Ecto neural progenitor cell (in vitro differentiated cells): ENCODE measurements at regions not wholly inside any gene's neighbourhood (a gene's known extent, or its start where the extent isn't known, plus 50 kb on each side); places are given as distances from the start of the nearest gene placed in this dataset.

Experiments used
- DNase-seq: peaks from one replicate; pipeline ENCODE4 v3.0.0-alpha.2; 2018; ENCODE audit warnings: low spot score

DNA sequence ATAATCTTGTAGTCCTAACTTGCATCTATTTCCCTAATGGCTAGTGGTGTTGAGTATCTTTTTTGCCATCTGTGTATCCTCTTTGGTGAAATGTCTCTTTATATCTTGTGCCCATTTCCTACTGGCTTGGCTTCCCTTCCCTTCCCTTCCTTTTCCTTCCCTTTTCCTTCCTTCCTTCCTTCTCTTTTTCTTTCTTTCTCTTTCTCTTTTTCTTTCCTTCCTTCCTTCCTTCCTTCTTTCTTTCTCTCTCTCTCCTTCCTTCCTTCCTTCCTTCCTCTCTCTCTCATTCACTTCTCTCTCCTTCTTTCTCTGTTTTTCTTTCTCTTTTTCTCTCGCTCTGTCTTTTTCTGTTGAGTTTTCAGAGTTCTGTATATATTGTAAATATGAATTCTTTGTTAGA is 61.5 kb upstream of the SLC4A4 start:
- no peak for DNase-seq

DNA sequence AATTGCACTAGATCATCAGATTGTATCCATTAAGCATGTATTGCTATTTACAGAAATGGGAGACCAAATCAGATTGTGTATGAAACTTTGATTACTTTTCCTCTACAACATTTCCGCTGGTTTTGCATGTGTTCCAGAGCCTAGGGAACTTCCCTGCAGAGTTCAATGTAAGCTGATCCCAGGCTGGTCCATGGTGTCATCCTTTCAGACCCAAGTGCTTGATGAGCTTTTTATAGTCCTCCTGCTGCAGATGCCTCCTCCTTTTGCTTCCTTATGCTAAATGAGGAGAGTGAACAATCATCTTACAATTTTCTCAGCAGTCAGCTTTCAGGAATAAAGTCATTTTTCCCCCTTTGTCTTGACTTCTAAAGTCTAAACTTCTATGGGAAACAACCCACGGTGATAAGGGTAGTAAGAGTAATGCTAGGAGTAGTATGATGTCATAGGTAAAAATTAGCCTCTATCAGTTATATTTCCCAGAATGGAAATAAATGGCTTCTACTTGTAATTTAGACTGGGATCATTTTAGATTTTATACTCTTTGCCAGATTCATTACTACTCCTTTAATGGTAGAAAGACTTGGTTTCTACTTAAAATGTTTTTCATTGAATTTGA is 55.1 kb upstream of the SLC4A4 start:
- DNase-seq: no peak

DNA sequence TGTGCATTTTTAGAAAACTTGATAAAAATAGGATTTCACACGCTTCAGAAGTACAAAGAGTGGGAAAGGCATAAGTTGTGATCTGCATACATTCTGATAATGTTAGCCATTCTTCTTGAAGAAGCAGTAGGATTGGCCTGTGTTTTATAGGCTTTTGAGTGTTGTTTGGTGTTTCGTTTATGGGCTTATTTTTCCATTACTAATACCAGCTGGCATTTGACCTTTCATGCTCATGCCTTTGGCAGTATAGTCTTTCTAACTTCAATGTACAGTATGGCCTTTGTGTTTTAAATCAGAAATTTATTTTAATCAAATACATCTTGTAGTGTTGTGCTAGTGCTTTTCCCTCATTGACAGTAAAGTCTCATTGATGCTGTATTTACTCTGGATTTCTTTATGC is 51.5 kb upstream of the SLC4A4 start:
- DNase-seq: no peak

DNA sequence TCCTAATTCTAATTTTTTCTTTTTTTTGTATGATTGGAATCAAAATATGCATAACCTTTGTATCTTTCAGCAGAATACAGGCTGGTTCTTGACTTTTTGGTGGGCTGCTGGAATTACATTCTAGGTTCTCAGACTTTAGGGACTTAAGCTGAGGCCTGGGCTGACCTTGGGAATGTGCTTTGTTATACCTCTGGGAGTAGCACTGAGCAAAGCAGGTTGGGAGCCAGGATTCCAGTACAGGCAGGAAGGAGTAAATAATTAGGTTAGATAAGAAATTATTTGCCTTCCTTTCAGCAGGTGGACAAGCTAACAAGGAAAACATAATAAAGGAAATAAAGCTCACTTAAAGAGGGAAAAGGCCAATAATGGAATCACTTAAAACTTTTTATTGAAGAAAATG is 49.9 kb upstream of the SLC4A4 start:
- DNase-seq: no peak
